NB4 (cell line): ENCODE measurements at regions not wholly inside any gene's neighbourhood (a gene's known extent, or its start where the extent isn't known, plus 50 kb on each side); places are given as distances from the start of the nearest gene placed in this dataset.

ENCODE experiments used
- POLR2A ChIP-seq: IDR thresholded peaks from 2 replicates; pipeline ENCODE4 v1.6.1; 2011; ENCODE audit warnings: mild to moderate bottlenecking; ENCODE audit not compliant: insufficient read length; ENCODE audit errors: extremely low read depth
- TF ChIP-seq, protein P1 (sequence below): IDR thresholded peaks from one replicate; pipeline ENCODE4 v1.5.1; 2012; ENCODE audit warnings: low read depth, low read length
- TF ChIP-seq, protein P2 (sequence below): IDR thresholded peaks from 2 replicates; pipeline ENCODE4 v1.6.1; 2011; ENCODE audit warnings: low read depth, low read length

DNA sequence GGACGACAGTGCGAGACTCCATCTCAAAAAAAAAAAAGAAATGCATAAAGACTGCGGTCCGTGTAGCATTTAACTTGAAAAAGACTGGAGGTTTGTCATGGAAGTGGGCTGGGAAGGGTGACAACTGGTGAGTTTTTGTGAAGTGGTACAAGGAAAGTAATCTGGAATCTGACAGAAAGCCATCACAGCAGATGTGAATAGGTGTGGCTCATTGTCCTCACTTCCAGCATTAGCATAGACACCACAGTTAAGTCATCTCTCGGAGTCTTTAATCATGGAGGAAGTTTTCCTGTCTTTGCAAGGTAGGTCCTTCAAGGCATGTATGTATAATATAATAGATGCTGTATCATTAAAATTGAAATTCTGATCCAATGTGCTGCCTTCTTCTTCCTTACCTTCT lies 453.2 kb downstream of the TFAP2A start:
- TF ChIP-seq, protein P1, sequence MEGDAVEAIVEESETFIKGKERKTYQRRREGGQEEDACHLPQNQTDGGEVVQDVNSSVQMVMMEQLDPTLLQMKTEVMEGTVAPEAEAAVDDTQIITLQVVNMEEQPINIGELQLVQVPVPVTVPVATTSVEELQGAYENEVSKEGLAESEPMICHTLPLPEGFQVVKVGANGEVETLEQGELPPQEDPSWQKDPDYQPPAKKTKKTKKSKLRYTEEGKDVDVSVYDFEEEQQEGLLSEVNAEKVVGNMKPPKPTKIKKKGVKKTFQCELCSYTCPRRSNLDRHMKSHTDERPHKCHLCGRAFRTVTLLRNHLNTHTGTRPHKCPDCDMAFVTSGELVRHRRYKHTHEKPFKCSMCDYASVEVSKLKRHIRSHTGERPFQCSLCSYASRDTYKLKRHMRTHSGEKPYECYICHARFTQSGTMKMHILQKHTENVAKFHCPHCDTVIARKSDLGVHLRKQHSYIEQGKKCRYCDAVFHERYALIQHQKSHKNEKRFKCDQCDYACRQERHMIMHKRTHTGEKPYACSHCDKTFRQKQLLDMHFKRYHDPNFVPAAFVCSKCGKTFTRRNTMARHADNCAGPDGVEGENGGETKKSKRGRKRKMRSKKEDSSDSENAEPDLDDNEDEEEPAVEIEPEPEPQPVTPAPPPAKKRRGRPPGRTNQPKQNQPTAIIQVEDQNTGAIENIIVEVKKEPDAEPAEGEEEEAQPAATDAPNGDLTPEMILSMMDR, result no peak
- no peak for TF ChIP-seq POLR2A
- TF ChIP-seq, protein P2, sequence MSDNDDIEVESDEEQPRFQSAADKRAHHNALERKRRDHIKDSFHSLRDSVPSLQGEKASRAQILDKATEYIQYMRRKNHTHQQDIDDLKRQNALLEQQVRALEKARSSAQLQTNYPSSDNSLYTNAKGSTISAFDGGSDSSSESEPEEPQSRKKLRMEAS, result no peak
